ENCODE measurements at regions not wholly inside any gene's neighbourhood (a gene's known extent, or its start where the extent isn't known, plus 50 kb on each side); places are given as distances from the start of the nearest gene placed in this dataset.

DNA sequence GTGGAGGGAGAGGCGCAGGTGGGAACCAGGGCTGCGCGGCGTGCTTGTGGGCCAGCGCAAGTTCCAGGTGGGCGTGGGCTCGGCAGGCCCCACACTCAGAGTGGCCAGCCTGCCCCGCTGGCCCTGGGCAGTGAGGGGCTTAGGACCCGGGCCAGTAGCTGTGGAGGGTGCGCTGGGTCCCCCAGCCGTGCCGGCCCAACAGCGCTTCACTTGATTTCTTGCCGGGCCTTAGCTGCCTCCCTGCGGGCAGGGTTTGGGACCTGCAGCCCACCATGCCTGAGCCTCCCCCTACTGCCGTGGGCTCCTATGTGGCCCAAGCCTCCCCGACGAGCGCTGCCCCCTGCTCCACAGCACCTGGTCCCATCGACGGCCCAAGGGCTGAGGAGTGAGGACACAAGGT lies 1636.9 kb upstream of the SLC39A10 start:
- no peak for DNase-seq

DNA sequence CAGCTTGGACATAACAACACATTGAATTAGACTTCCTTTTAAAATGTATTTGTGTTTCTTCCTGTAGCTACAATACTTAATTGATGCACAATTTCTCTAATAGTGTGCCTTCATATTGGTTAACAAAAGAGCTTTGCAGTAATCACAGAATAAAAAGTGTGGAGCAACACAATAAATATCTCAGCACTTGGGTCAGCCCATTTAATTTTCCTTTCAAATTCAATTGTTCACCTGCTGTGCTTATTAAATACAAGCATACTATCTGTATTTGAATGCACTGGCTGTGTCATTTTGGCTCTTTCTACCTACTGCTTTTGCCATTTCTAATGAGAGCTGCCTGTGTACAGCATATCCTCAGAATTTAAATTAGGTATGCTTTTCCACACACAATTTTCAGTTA lies 1641.3 kb upstream of the SLC39A10 start:
- DNase-seq, result peak; percentile 18

DNA sequence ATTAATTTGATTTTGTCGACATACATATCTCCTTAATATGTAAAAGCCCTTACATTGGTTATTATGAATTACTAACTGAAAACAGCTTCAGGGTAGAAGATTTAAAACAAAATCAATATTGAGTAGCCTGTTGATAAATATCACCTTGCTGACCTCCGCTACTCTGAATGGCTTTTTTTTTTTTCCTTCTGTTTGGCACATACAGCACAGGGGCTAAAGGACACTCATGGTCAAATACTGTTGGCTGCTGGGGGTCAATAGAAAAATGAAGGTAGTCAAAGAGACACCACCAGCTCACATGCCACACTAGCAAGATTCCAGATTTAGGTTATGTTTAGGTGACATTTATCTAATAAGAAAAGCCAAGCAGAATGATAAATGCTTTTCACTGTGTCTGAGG lies 1642.4 kb upstream of the SLC39A10 start:
- DNase-seq, result no peak

DNA sequence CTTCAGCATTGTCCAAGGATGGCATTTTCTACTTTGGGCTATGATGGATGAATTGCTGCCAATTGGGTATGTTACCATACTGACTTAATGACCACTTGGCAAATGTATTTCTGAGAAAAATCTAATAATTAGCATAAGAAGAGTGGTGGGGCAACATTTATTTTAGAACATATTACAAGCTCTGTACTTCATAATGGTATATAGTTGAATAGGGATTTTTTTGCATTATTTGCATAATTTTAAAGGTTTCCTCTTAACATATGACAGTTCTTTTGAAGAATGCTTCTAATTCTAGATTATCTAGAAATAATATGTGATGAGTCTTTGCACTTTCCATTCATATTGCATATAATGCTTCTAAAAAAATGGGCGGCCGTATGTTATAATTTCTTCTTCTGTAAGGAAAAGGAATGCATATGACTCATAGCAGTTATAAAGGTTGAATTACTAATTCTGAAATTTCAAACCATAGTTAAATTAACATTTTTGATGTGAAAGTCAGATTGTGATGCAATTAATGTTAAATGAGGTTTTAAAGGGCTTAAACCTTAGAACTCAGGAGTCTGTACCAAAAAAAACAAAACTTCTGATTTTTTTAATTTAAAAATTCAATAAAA lies 1652.3 kb upstream of the SLC39A10 start:
- DNase-seq, result no peak

DNA sequence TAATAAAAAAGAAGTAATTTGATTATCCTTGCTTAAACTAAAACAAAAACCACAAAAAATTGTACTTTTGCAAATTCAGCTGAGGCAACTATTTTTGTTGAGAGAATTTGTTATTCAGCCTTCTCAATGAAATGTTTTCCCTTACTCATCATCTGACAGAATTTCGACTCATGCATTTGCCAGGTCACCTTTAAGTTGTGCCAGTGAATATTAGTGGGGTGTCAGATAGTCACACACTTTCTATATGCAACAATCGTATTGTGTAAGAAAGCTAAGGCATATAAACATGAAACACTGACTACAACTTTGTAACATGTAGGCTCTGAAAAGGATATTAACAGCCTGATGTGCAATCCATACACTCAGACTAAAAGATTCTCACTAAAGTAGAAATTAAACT lies 1653.1 kb upstream of the SLC39A10 start:
- no peak for DNase-seq

DNA sequence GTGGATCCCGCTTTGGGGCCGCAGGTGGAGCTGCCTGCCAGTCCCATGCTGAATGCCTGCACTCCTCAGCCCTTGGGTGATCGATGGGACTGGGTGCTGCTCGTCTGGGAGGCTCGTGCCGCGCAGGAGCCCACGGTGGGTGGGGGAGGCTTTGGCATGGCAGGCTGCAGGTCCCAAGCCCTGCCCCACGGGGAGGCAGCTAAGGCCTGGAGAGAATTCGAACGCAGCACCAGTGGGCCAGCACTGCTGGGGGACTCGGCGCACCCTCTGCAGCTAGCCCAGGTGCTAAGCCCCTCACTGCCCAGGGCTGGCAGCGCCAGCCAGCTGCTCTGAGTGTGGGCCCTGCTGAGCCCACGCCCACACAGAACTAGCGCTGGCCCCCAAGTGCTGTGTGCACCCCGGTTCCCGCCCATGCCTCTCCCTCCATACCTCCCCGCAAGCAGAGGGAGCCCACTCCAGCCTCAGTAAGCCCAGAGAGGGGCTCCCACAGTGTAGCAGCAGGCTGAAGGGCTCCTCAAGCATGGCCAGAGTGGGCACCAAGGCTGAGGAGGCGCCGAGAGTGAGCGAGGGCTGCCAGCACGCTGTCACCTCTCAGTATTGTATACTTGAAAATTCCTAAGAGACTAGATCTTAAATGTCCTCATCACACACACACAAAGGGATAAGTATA lies 1654.2 kb upstream of the SLC39A10 start:
- DNase-seq, result no peak

DNA sequence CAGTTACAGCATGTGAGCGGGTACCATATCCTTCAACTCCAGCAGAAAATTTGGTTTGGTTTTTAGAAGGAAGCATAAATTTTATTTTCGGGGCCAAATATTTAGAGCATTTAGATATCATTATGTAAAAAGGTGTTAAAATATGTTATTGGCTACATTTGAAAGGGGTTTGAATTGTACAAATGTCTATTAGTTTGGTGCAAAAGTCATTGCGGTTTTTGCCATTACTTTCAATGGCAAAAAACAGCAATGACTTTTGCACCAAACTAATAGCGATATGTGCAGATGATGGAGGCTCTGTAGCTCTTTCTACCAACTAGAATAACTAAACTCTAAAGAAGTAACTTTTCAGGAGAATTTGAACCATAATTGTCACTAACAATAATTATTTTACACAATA lies 1666.2 kb upstream of the SLC39A10 start:
- DNase-seq, result no peak

DNA sequence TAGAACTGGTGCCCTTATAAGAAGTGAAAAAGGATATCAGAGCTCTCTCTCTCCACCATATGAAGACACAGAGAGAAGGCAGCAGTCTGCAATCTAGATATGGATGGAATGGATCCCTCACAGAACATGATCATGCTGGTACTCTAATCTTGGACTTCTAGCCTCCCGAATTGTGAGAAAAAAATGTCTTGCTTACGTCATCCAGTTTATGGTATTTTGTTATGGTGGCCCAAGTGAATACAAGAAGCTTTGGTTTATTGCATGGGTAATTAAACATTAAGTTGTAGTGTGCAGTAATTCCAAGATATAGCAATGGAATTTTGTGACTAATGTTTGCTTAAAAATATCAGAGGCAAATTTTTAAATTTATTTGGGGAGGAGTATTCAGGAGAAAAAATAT lies 1667.4 kb upstream of the SLC39A10 start:
- DNase-seq, result no peak

DNA sequence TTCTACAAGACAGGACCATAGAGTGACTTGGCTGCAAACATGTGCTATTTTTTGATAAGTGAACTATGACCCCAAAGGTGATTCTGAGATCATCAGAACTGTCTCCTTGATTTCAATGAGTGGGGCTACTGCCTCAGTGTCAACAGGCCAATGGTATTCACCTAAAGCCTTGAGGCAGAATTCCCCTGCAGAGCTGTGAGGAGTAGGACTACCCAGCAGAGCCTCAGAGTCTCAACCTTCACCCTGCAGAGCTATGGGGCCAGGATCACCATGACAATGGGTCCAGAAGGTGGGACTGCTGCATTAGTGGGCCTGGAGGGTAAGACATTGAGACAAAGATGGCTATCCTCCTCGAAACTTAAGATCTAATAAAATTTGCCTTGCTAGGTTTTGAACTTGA lies 1668.2 kb upstream of the SLC39A10 start:
- no peak for DNase-seq

DNA sequence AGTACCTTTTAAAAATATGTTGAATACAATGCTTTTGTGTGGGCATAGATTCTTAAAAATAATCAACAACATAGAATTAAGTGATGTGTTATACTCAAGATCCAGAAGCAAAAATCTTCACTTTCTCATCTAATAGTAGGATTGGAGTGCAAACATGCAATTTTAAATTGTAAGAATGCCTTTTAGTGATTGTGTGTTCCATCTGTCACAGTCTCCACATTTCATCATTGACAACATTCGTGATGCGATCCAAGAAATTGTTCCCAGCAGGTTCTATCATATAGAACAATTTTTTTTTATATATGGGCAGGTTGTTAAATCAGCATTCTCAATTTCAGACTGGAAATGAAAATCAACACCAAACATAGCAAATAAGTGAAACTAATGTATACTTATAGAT lies 1671.8 kb upstream of the SLC39A10 start:
- DNase-seq, result no peak

DNA sequence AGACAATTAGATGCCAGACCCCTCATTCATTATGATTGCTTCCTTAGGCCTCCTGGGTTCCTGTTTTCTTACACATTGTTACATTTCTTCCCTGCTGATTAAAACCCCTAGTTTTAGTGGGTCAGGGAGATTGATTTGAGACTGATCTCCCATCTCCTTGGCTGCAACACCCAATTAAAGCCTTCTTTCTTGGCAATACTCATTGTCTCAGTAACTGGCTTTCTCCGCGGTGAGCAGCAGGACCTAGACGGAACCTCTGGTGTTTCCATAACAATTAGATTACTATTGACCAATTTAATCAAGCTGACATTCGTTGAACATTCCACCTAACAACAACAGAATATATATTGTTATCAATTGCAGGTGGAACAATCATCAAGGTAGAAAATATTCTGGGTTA lies 1676.4 kb upstream of the SLC39A10 start:
- no peak for DNase-seq

DNA sequence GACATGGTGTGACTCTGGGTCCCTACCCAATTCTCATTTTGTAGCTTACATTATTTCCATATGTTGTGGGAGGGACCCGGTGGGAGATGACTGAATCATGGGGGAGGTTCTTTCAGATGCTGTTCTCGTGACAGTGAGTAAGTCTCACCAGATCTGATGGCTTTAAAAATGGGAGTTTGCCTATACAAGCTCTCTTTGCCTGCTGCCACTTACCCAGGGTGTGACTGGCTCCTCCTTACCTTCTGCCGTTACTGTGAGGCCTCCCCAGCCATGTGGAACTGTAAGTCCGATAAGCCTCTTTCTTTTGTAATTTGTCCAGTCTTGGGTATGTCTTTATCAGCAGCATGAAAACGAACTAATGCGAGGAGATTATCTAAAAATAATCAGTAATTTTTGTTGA lies 1683.2 kb upstream of the SLC39A10 start:
- no peak for DNase-seq

DNA sequence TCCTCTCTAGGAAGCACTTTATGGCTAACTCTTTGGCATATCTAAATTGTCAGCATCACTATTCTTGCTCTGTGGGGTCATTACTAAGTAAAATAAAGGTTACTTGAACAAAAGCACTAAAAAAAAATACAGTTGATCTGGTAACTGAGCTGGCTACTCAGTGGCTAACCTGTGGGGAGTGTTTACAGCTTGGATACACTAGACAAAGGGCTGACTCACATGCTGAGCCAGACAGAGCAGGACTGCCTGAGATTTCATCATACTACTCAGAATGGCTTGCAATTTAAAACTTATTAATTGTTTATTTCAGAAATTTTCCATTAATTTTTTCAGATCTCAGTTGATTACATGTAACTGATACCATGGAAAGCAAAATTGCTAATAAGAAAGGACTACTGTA lies 1690.4 kb upstream of the SLC39A10 start:
- DNase-seq, result peak; percentile 3

DNA sequence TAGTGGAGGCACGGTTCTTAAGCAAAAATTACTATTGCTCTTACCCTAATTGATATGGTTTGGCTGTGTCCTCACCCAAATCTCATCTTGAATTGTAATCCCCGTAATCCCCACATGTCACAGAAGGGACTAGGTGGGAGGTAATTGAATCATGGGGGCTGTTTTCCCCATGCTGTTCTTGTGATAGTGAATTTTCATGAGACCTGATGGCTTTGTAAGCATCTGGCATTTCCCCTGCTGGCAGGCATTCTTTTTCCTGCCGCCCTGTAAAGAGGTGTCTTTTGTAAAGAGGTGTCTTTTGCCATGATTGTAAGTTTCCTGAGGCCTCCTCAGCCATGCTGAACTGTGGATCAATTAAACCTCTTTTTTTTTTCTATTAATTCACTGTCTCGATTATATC lies 1691.8 kb upstream of the SLC39A10 start:
- no peak for DNase-seq

DNA sequence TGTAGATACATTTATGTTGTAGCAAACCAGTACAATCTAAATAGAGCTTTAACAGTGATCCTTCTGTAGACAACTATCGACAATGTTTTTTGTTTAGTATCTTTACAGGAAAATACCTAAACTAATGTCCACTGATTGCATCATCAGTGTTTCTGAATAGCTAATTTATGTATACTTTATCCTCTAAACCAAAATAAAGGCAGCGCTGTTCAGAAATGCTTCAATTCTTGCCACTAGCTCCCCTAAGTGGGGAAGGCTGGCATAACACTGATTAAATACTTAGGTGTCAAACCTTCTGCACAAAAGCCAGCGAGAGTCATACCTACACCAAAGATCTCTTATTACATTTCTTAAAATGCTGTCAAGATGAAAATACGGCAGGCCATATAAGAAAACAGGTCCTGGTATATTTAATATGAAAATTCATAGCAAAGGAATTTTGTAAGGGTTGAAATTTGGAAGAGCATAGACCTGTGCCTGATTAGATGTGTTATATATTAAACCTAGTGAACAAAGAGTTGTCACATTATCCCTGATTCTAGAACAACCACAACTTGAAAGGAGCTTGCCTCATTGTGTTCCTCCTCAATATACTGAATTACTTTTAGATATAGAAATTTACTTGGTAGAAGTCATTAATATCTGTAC lies 1693.4 kb upstream of the SLC39A10 start:
- DNase-seq, result no peak

DNA sequence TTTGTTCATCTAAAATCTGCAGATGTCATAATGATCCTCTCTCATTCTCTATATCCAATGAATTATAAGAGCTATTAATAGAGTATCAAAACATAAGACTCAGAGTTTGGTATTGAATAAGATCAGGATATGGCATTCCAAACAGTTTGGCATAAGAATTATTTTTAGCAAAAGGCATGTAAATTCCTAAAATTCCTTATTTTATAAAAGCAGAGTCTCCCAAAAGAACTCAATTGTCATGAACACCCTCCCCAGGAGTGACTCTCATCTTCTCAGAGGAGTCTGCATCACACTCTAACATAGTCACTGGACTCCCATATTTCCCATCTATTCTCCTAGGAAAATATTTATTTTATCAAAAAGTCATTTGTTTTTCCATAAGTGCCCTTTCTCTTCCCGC lies 1710.2 kb upstream of the SLC39A10 start:
- DNase-seq, result no peak

DNA sequence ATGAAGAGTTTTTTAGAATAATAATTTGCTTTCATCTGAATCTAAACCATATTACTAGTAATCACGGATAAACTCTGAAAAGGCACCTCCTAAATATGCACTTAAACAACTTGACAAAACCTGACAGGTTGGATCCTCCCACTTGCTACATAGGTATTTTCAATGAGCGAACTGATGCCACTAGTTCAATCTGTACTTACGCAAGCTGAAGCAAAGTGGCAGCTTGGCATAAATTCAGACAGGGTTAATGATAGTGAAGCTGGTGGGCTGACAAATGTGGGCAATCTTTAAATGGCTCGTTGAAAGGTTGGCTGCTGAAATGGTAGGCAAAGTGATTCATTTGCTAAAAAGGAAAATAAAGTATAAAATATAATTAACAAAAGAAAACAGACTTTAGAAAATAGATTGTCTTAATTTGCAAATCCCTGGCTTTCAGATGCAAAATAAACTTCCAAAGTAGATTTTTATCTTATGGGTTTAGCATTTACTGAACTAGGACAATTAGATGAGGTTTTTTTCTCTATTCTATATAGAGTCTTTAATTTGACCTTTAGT lies 1713.5 kb upstream of the SLC39A10 start:
- no peak for DNase-seq

DNA sequence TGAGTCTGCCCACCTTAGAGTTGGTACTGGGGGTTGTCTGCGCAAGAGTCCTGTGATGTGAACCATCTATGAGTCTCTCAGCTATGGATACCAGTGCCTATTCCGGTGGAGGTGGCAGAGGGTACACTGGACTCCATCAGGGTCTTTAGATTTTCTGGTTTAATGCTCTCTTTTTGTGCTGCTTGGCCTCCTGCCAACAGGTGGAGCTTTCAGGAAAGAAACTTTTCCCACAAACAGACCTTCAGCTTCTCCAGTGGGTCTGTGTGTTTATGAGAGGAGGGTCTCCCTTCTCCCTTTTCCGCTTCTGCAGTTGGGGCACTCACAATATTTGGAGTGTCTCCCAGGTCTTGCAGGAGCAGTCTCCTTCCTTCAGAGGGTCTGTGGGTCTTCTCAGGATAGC lies 1721.9 kb upstream of the SLC39A10 start:
- DNase-seq, result no peak

DNA sequence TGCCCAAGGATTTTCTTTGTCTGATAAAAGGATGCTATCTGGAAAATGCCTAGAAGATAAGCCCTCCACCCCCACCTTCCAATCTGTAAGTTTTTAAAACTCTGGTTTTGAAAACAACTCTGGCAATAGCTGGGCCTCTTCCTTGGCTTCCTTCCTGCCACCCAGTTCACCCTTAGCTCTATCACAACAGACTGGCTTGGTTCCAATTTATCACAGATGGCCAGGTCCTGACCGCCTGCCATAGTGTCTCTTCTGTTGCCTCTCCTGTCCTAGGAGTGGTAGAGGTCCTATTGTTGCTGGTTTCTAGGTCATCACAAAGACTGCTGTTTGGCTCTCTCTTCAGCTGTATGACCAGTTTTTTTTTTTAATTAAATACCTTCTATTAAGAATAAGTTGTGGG lies 1727.9 kb upstream of the SLC39A10 start:
- no peak for DNase-seq

DNA sequence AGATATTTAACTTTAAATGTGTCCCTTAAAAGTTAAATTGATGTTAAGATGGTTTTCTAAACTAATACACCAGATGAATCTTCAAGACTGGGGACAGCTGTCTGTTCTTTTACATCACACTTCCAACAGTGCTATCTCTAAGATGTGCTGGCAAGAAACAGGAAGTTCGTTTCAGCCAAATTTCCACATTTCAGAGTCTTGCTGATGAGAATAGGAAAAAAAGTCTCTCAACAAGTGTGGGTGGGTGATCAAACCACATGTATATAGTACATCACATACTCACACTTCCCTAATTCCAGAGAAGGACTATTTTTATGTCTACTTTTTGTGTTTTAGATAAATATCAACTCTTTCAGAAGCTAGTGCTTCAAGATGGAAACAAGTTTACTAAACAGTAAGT lies 1712.8 kb upstream of the TMEFF2 start:
- DNase-seq, result no peak

DNA sequence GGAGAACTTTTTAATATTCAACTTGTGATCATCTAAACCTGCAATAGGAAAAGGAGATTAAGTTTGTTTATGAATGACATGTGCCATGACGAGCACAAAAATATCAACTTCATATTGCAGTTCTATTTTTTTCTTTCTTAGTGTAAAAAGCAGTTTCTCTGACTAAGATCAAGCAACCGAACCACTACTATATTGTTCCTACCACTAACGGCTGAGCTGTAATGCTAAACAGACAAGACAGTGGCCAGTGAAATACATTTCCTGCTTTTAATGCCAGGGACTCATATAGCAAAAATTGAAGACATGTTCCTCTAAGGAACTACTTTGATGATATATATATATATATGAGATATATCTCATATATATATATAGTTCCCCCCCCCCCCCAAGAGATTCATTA lies 1705.6 kb upstream of the TMEFF2 start:
- no peak for DNase-seq

DNA sequence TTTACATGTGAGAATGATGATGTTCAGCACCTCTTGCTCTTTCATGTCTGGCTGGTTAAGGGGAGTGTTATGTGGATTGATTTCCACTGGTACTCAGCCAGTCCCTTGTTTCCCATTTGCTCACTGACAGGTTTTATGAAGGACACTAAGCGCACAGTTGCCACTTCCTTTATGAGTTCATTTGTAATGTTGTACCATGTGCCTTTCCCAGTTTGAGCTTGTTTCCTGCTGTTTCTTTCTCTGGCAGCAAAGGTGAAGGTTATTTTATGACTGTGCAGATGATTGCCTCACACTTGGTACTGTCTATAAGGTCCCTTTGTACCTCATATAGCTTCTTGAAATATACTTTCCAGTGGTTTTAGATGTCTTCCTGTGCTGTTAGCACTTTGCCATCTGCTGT lies 1700.5 kb upstream of the TMEFF2 start:
- peak; percentile 32 for DNase-seq

DNA sequence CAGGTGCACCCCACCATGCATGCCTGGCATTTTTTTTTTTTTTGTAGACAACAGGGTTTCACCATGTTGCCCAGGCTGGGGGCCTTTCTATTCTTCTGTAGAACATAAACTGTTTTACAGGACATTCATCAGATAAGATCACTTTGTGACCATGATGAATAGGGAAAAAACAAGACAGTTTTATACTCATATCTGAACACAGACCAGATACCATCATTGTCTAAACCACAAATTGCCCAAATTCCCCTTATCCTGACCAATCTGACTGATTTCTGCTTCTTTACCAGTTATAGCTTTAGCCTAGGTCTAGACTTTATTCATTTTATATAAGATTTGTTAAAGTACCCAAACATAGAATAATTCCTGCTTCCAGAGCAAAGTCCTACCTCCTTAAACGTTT lies 1699.3 kb upstream of the TMEFF2 start:
- DNase-seq, result no peak

DNA sequence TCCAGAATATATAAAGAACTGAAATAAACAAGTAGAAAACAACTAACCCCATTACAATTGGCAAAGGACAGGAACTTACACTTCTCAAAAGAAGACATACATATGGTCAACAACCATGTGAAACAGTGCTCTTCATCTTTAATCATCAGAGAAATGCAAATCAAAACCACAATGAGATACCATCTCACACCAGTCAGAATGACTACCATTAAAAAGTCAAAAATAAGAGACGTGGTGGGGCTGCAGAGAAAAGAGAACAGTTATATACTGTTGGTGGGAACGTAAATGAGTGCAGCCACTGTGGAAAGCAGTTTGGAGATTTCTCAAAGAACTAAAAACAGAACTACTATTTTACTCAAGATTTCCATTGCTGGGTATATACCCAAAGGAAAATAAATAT lies 1696.3 kb upstream of the TMEFF2 start:
- DNase-seq, result no peak

DNA sequence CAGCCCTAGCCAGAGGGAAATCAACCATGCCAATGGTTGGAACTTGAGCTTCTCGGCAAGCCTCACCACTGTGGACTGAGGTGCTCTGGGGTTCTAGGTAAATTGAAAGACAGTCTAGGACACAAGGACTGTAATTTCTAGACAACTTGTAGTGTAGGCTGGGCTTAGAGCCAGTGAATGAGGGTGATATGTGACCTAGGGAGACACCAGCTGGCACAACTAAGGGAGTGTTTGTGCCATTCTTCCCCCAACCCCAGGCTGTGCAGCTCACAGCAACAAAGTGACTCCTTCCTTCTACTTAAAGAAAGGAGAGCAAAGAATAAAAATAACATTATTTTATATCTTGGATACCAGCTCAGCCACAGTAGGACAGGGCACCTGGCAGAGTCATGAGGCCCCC lies 1690.7 kb upstream of the TMEFF2 start:
- no peak for DNase-seq
